Stimulated activated CD4-positive, alpha-beta T cell treated with anti-CD3 and anti-CD28 coated beads, Interleukin-1b, Interleukin-23, amount 100 ng/mL, for 1 hour (primary cell): ENCODE measurements at regions not wholly inside any gene's neighbourhood (a gene's known extent, or its start where the extent isn't known, plus 50 kb on each side); places are given as distances from the start of the nearest gene placed in this dataset.

Source experiments
- DNase-seq, 2 donors: peaks; one replicate each; pipeline ENCODE4 v3.0.0-alpha.2; 2020; ENCODE audit warnings: low read depth in 2 of 2

GRCh38 chr3:106213954-106214353 lies 345.1 kb upstream of the CBLB start:
- DNase-seq: no peak

DNA sequence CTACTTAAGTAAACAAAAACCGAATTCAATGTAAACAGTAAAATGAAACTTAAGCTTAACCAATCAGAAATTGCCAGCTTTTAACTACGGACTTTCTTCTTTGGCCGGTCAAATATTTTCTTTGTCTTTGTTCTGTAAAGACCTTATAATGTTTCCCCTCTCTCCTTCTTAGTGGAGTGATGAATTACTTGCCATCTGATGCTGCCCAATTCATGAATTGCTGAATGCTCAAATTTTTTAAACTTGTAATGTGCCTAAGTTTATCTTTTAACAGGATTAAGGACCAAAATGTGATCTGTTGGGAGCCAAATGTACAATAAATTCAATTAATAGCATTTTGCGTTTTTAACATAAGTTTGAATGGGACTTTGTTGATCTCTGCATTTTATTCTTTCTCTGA lies 345.8 kb upstream of the CBLB start:
- no peak for DNase-seq

- DNase-seq: no peak
Observed at GRCh38 chr3:106215047-106215446, 346.2 kb upstream of the CBLB start.

- no peak for DNase-seq
Observed at GRCh38 chr3:106217745-106218144, 348.9 kb upstream of the CBLB start.

DNA sequence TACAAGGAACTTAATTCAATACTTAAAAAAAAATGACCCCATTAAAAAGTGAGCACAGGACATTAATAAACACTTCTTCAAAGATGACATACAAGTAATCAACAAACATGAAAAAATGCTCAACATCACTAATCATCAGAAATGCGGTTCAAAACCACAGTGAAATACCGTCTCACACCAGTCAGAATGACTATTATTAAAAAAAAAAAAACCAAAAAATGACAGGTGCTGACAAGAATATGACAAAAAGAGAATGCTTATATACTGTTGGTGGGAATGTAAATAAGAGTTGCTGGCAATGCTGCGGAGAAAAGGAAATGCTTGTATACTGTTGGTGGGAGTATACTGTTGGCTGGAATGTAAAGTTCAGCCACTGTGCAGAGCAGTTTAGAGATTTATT lies 358.3 kb upstream of the CBLB start:
- no peak for DNase-seq

DNA sequence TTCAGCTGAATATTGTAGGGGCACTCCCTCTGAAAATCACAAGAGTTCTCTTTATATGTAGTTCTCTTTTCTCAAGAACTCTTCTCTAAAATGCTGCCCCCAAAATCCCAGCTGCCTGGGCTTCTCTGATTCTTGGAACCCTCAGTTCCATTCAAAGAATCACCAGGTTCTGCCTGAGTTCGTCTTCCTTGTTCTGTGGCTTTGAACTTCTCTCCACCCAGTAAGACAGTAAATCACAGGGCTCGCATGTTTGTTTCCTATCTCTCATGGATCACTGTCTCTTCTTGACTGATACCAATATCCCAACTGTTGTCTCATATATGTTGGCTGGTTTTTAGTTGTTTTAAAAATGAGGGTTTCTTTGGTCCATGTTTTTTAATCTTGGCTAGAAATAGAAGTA lies 359.5 kb upstream of the CBLB start:
- DNase-seq: no peak

GRCh38 chr3:106229495-106230278 lies 360.9 kb upstream of the CBLB start:
- DNase-seq: no peak

DNA sequence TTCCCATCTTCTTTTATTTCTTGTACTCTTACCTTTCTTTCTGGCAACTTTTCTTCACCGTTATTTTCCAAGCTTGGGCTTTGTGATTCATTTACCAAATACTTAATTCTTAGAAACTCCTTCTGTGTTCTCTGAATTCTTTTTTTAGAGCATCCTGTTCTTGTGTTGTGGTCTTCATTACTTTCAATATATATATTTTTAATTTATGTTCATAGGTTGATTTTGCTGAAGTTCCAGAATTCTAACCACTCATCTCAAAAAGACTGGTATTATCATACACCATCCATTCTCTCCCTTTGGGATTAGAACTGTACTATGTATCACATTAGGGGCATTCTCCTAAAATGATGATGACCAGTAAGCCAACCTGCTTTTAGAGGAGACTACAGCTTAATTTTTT lies 362.3 kb upstream of the CBLB start:
- DNase-seq: no peak

GRCh38 chr3:106232956-106233355 lies 364.1 kb upstream of the CBLB start:
- no peak for DNase-seq

GRCh38 chr3:106239195-106239697 lies 370.4 kb upstream of the CBLB start:
- DNase-seq: no peak

- no peak for DNase-seq
Observed at GRCh38 chr3:106241593-106241992, 372.8 kb upstream of the CBLB start.

GRCh38 chr3:106242781-106243180 lies 374.0 kb upstream of the CBLB start:
- no peak for DNase-seq

DNA sequence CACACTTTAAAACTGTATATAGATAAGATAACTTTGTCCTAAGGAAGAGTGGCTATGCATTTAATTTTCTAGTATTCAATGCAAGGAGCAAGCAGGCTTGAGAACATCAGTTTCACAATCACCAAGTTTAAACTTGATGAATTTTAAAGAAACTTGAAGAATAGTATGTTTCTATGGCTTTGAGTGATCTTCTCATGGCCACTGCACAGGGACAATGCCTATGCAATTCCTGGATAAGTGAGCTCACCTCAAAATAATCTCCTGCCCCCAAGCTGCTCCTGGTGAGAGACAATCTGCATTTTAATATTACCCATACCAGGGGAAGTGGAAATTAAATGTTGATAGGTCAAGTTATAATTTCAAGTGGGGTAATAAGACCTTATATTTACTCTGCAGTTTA lies 376.6 kb upstream of the CBLB start:
- no peak for DNase-seq

DNA sequence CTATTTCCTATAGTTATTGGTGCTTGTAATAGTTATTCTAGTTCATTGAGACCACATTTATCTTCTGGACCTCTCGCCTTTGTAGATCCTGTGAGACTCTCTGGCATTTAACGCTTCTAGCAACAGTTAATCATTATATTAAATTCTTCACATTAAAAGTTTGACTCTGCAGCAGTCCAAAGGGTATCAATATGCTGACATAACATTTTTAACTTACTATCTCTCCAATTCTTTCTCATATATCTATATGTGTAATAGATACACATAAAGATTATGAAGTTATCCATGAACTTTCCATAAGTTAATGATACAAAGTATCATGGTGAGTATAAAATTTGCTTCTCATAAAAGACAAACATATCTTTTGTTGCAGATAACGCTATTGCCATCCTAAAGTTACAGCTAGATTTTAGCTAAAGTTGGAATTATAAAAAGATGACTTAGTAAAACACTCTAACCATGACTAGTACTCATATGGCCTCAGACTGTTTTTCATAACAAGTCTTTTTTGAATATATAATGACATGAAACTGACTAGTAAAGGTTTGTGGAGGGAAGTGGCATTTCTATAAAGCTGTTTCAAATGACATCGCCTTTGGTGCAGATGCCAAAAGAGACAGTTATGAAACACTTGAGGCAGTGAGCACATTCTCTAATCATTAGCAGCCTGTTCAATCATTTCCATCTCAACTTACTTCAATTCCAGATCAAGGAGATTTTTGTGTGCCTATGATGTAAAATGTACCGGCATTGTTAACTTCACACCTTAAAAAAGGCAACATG lies 379.3 kb upstream of the CBLB start:
- DNase-seq: no peak

- DNase-seq: no peak
Observed at GRCh38 chr3:106249159-106249558, 380.3 kb upstream of the CBLB start.

- no peak for DNase-seq
Observed at GRCh38 chr3:106249981-106250380, 381.2 kb upstream of the CBLB start.

- no peak for DNase-seq
Observed at GRCh38 chr3:106251160-106251892, 382.5 kb upstream of the CBLB start.

DNA sequence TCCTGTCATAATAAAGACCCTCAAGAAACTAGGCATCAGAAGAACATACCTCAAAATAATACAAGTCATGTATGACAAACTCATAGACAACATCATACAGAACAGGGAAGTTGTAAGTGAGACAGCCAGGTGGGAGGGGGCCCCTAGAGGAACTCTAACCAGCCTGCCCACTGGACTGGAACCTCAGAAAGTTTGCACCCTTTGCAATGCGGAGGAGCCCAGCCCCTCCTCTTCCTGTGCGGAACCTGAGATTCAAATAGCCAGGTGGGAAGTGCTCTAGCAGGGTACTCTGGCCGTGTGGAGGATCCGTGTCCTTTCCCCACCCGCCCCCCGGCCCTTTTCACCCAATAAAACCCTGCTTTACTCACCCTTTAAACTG lies 387.0 kb upstream of the CBLB start:
- DNase-seq: no peak

- no peak for DNase-seq
Observed at GRCh38 chr3:106256249-106256957, 387.6 kb upstream of the CBLB start.

- DNase-seq: no peak
Observed at GRCh38 chr3:106257172-106257571, 388.4 kb upstream of the CBLB start.

GRCh38 chr3:106261396-106261795 lies 392.6 kb upstream of the CBLB start:
- no peak for DNase-seq
